ENCODE measurements at regions not wholly inside any gene's neighbourhood (a gene's known extent, or its start where the extent isn't known, plus 50 kb on each side); places are given as distances from the start of the nearest gene placed in this dataset.

GRCh38 chr11:127105593-127106541 lies 105.3 kb upstream of the KIRREL3 start:
- DNase-seq, result no peak

- DNase-seq, result no peak
These were observed 103.2 kb upstream of the KIRREL3 start for GRCh38 chr11:127103586-127104388.

GRCh38 chr11:127098684-127099083 lies 98.1 kb upstream of the KIRREL3 start:
- DNase-seq, result no peak

- DNase-seq, result no peak
These were observed 80.2 kb upstream of the KIRREL3 start for GRCh38 chr11:127080735-127081134.

GRCh38 chr11:127075758-127076157 lies 75.2 kb upstream of the KIRREL3 start:
- DNase-seq, result no peak

- peak; percentile 23 for DNase-seq
These were observed 73.7 kb upstream of the KIRREL3 start for GRCh38 chr11:127074151-127074761.

GRCh38 chr11:127073621-127074020 lies 73.1 kb upstream of the KIRREL3 start:
- no peak for DNase-seq

- no peak for DNase-seq
These were observed 71.0 kb upstream of the KIRREL3 start for GRCh38 chr11:127071606-127072005.

GRCh38 chr11:127070808-127071207 lies 70.2 kb upstream of the KIRREL3 start:
- DNase-seq, result no peak

GRCh38 chr11:127066401-127067090 lies 66.0 kb upstream of the KIRREL3 start:
- no peak for DNase-seq

- DNase-seq, result no peak
These were observed 62.7 kb upstream of the KIRREL3 start for GRCh38 chr11:127063241-127063640.

- no peak for DNase-seq
These were observed 61.4 kb upstream of the KIRREL3 start for GRCh38 chr11:127061947-127062346.

- DNase-seq, result no peak
These were observed 59.2 kb upstream of the KIRREL3 start for GRCh38 chr11:127059750-127060149.

- DNase-seq, result no peak
These were observed 58.7 kb upstream of the KIRREL3 start for GRCh38 chr11:127059286-127059685.

- no peak for DNase-seq
These were observed 58.0 kb upstream of the KIRREL3 start for GRCh38 chr11:127058524-127058923.

- no peak for DNase-seq
These were observed 56.6 kb upstream of the KIRREL3 start for GRCh38 chr11:127057126-127057525.

GRCh38 chr11:127056338-127056971 lies 55.9 kb upstream of the KIRREL3 start:
- DNase-seq, result no peak

GRCh38 chr11:127055236-127055635 lies 54.7 kb upstream of the KIRREL3 start:
- DNase-seq, result no peak

GRCh38 chr11:127054153-127054552 lies 53.6 kb upstream of the KIRREL3 start:
- no peak for DNase-seq

- DNase-seq, result no peak
These were observed 51.8 kb upstream of the KIRREL3 start for GRCh38 chr11:127052404-127052803.

Measured in OCI-M1 (cell line).